Breast epithelium (tissue), 4 donors: ENCODE measurements at regions not wholly inside any gene's neighbourhood (a gene's known extent, or its start where the extent isn't known, plus 50 kb on each side); places are given as distances from the start of the nearest gene placed in this dataset.

Experiments
- DNase-seq, 2 donors: peaks; one replicate each; pipeline ENCODE4 v3.0.0-alpha.2; 2019; ENCODE audit warnings: low spot score in 2 of 2
- H3K27ac ChIP-seq, 2 donors: fragments of 200-600 bp; sonication (generic) in 1 of 2; one replicate each; pipeline ENCODE4 v1.5.1; 2016 to 2019; ENCODE audit warnings: mild to moderate bottlenecking in 1 of 2
- H3K27me3 ChIP-seq, 2 donors: fragments of 200-600 bp; sonication (generic) in 1 of 2; one replicate each; pipeline versions ENCODE4 v1.5.1 to v1.6.0; 2017 to 2019; ENCODE audit warnings: control low read depth in 1 of 2, mild to moderate bottlenecking in 1 of 2
- H3K36me3 ChIP-seq: fragments of 200-600 bp; one replicate; pipeline ENCODE4 v1.5.1; 2019
- H3K4me1 ChIP-seq, 2 donors: fragments of 200-600 bp; sonication (generic); one replicate each; pipeline ENCODE4 v1.5.1; 2016 to 2019; ENCODE audit warnings: control low read depth in 1 of 2
- H3K4me3 ChIP-seq, 3 donors: fragments of 200-600 bp; sonication (generic); 1 replicate in 2 of 3; 2 replicates in 1 of 3; pipeline ENCODE4 v1.5.1; 2016 to 2019; ENCODE audit warnings: mild to moderate bottlenecking in 3 of 3, moderate library complexity in 2 of 3
- H3K9me3 ChIP-seq, 2 donors: fragments of 200-600 bp; sonication (generic) in 1 of 2; one replicate each; pipeline ENCODE4 v1.5.1; 2016 to 2019; ENCODE audit warnings: control low read depth in 1 of 2
- CTCF ChIP-seq, 3 donors: fragments of 450-650 bp; IDR thresholded peaks; one replicate each; pipeline ENCODE4 v1.5.1; 2016 to 2017; ENCODE audit warnings: antibody characterized with exemption in 3 of 3, mild to moderate bottlenecking in 3 of 3, moderate library complexity in 3 of 3
- POLR2A ChIP-seq: fragments of 450-650 bp; IDR thresholded peaks from one replicate; pipeline ENCODE4 v1.6.1; 2016; ENCODE audit warnings: antibody characterized with exemption, mild to moderate bottlenecking, moderate library complexity
- POLR2AphosphoS5 ChIP-seq, 3 donors: sonication (generic); formaldehyde crosslinking; IDR thresholded peaks; one replicate each; pipeline ENCODE4 v1.6.1; 2017; ENCODE audit warnings: antibody characterized with exemption in 3 of 3
- intact Hi-C: fragments of 100-400 bp; cut with DNase I; formaldehyde crosslinking; loops from one replicate; pipeline ENCODE4 v1.15.1; 2023; ENCODE audit warnings: low total_unique reads

- no peak overlapping the region for H3K4me3 ChIP-seq
- no peak for TF ChIP-seq POLR2AphosphoS5 (IDR thresholded peaks at IDR 0.05)
- TF ChIP-seq CTCF (IDR thresholded peaks at IDR 0.05): no peak
- no peak for TF ChIP-seq POLR2A
- no peak overlapping the region for H3K27ac ChIP-seq
- intact Hi-C loops: no loop called here
- no peaks in the 10 kb centered on the region for H3K9me3 ChIP-seq
- H3K27me3 ChIP-seq: no peaks in the 10 kb centered on the region
- DNase-seq: no peak
- no peaks in the 10 kb centered on the region for H3K4me1 ChIP-seq
- H3K36me3 ChIP-seq: no peaks in the 10 kb centered on the region
These were observed 934.5 kb upstream of the TENM3 start for GRCh38 chr4:181308476-181309312.

- intact Hi-C loops: no loop called here
- H3K27ac ChIP-seq: no peak overlapping the region
These were observed 931.1 kb upstream of the TENM3 start for GRCh38 chr4:181312066-181312465.

GRCh38 chr4:181319629-181320028 is 923.6 kb upstream of the TENM3 start:
- Histone ChIP-seq H3K9me3 (no peaks in the 10 kb centered on the region), H3K27ac (no peak overlapping the region), H3K36me3 (no peaks in the 10 kb centered on the region), H3K4me3 (no peak overlapping the region), H3K27me3 (no peaks in the 10 kb centered on the region), H3K4me1 (no peaks in the 10 kb centered on the region)
- TF ChIP-seq POLR2A (no peak), POLR2AphosphoS5 (IDR thresholded peaks at IDR 0.05) (no peak)
- intact Hi-C loops: no loop called here
- DNase-seq: no peak

More at GRCh38 chr4:181312066-181312465, 931.1 kb upstream of the TENM3 start:
- H3K36me3 ChIP-seq: no peaks in the 10 kb centered on the region
- no peaks in the 10 kb centered on the region for H3K4me1 ChIP-seq
- no peaks in the 10 kb centered on the region for H3K9me3 ChIP-seq
- H3K27me3 ChIP-seq: no peaks in the 10 kb centered on the region
- DNase-seq: no peak
- H3K4me3 ChIP-seq: no peak overlapping the region
- TF ChIP-seq POLR2AphosphoS5 (IDR thresholded peaks at IDR 0.05) (no peak), POLR2A (no peak), CTCF (IDR thresholded peaks at IDR 0.05) (no peak)

GRCh38 chr4:181323061-181323460 is 920.1 kb upstream of the TENM3 start:
- Histone ChIP-seq H3K4me3 (no peak overlapping the region), H3K9me3 (no peaks in the 10 kb centered on the region), H3K4me1 (no peaks in the 10 kb centered on the region), H3K27me3 (no peaks in the 10 kb centered on the region), H3K36me3 (no peaks in the 10 kb centered on the region), H3K27ac (no peak overlapping the region)
- intact Hi-C loops: no loop called here
- no peak for TF ChIP-seq CTCF (IDR thresholded peaks at IDR 0.05)
- TF ChIP-seq POLR2AphosphoS5 (IDR thresholded peaks at IDR 0.05): no peak
- no peak for TF ChIP-seq POLR2A
- no peak for DNase-seq

- Histone ChIP-seq H3K36me3 (no peaks in the 10 kb centered on the region), H3K9me3 (no peaks in the 10 kb centered on the region), H3K27me3 (no peaks in the 10 kb centered on the region), H3K4me3 (no peak overlapping the region), H3K4me1 (no peaks in the 10 kb centered on the region), H3K27ac (no peak overlapping the region)
- no peak for TF ChIP-seq POLR2A
- TF ChIP-seq CTCF (IDR thresholded peaks at IDR 0.05): no peak
- no peak for TF ChIP-seq POLR2AphosphoS5 (IDR thresholded peaks at IDR 0.05)
- intact Hi-C loops: no loop called here
- no peak for DNase-seq
These were observed 912.5 kb upstream of the TENM3 start for GRCh38 chr4:181330654-181331201.
